ENCODE measurements at regions not wholly inside any gene's neighbourhood (a gene's known extent, or its start where the extent isn't known, plus 50 kb on each side); places are given as distances from the start of the nearest gene placed in this dataset.

GRCh38 chr21:43267391-43268085 lies 98.7 kb downstream of the CRYAA start:
- H3K4me3 ChIP-seq (ENCODE audit: low read depth in 1 of 2, low read length in 2 of 2), result no peak overlapping the region
- H3K27ac ChIP-seq (ENCODE audit: low read depth, low read length), result no peak overlapping the region
- no peak overlapping the region for H3K9ac ChIP-seq (ENCODE audit: low read depth in 1 of 2, low read length in 2 of 2)
- no peaks in the 10 kb centered on the region for H3K4me1 ChIP-seq (ENCODE audit: control insufficient read depth in 1 of 2, insufficient read depth in 2 of 2, low read length in 2 of 2)
- peaks cover under 1 to 1% of the 10 kb centered on the region in 2 donors for H3K9me3 ChIP-seq (ENCODE audit: control insufficient read depth in 1 of 2, low read length in 2 of 2)
- no peaks in the 10 kb centered on the region for H3K27me3 ChIP-seq (ENCODE audit: control insufficient read depth in 1 of 2, insufficient read depth in 2 of 2, low read length in 2 of 2)
- no peaks in the 10 kb centered on the region for H3K36me3 ChIP-seq (ENCODE audit: control insufficient read depth in 1 of 2, insufficient read depth in 2 of 2, low read length in 2 of 2)

- no peak overlapping the region for H3K4me3 ChIP-seq (ENCODE audit: low read depth in 1 of 2, low read length in 2 of 2)
- H3K27ac ChIP-seq (ENCODE audit: low read depth, low read length), result no peak overlapping the region
- H3K36me3 ChIP-seq (ENCODE audit: control insufficient read depth in 1 of 2, insufficient read depth in 2 of 2, low read length in 2 of 2), result no peaks in the 10 kb centered on the region
- H3K9me3 ChIP-seq (ENCODE audit: control insufficient read depth in 1 of 2, low read length in 2 of 2), result peaks cover 2 to 4% of the 10 kb centered on the region in 2 donors
- no peaks in the 10 kb centered on the region for H3K27me3 ChIP-seq (ENCODE audit: control insufficient read depth in 1 of 2, insufficient read depth in 2 of 2, low read length in 2 of 2)
- H3K9ac ChIP-seq (ENCODE audit: low read depth in 1 of 2, low read length in 2 of 2), result no peak overlapping the region
- H3K4me1 ChIP-seq (ENCODE audit: control insufficient read depth in 1 of 2, insufficient read depth in 2 of 2, low read length in 2 of 2), result no peaks in the 10 kb centered on the region
Observed at GRCh38 chr21:43266534-43266933, 97.7 kb downstream of the CRYAA start.

GRCh38 chr21:43262427-43262826 lies 93.6 kb downstream of the CRYAA start:
- no peaks in the 10 kb centered on the region for H3K27me3 ChIP-seq (ENCODE audit: control insufficient read depth in 1 of 2, insufficient read depth in 2 of 2, low read length in 2 of 2)
- no peak overlapping the region for H3K9ac ChIP-seq (ENCODE audit: low read depth in 1 of 2, low read length in 2 of 2)
- peaks cover 2 to 4% of the 10 kb centered on the region in 2 donors for H3K9me3 ChIP-seq (ENCODE audit: control insufficient read depth in 1 of 2, low read length in 2 of 2)
- H3K36me3 ChIP-seq (ENCODE audit: control insufficient read depth in 1 of 2, insufficient read depth in 2 of 2, low read length in 2 of 2), result no peaks in the 10 kb centered on the region
- H3K4me3 ChIP-seq (ENCODE audit: low read depth in 1 of 2, low read length in 2 of 2), result no peak overlapping the region
- no peaks in the 10 kb centered on the region for H3K4me1 ChIP-seq (ENCODE audit: control insufficient read depth in 1 of 2, insufficient read depth in 2 of 2, low read length in 2 of 2)
- H3K27ac ChIP-seq (ENCODE audit: low read depth, low read length), result no peak overlapping the region
